B cell (primary cell): ENCODE measurements at regions not wholly inside any gene's neighbourhood (a gene's known extent, or its start where the extent isn't known, plus 50 kb on each side); places are given as distances from the start of the nearest gene placed in this dataset.

ENCODE experiments used
- ATAC-seq: fragments of 200-7000 bp; cut with Tn5 transposase; one replicate; pipeline ENCODE4 v1.10.0; 2021; ENCODE audit warnings: low read depth, mild to moderate bottlenecking, moderate number of reproducible peaks, moderate library complexity
- CTCF ChIA-PET: fragments of 350-600 bp; sonication (Branson Sonifier 250); formaldehyde crosslinking; loops from one replicate; lab custom pipeline; 2021; ENCODE audit warnings: antibody characterized with exemption, inconsistent platforms; lab: Charles Lee
- POLR2A ChIA-PET: fragments of 350-600 bp; sonication (Branson Sonifier 250); formaldehyde crosslinking; loops from one replicate; lab custom pipeline; 2021; ENCODE audit warnings: antibody characterized with exemption; lab: Charles Lee
- DNase-seq: peaks from one replicate; pipeline ENCODE4 v3.0.0; 2013
- H2AFZ ChIP-seq: 2 replicates; pipeline ENCODE4 v1.6.1; 2012; ENCODE audit warnings: mild to moderate bottlenecking, low read depth, low read length; ENCODE audit not compliant: insufficient read depth, poor library complexity, severe bottlenecking
- H3K27ac ChIP-seq, 2 donors: 1 replicate in 1 of 2; 2 replicates in 1 of 2; pipeline ENCODE4 v1.5.1; 2012 to 2013; ENCODE audit warnings: low read length in 2 of 2, mild to moderate bottlenecking in 2 of 2, moderate library complexity in 1 of 2
- H3K27me3 ChIP-seq, 4 experiments: fragments of 200-600 bp in 1 of 4; sonication (generic) in 1 of 4; replicated peaks in 1 of 4; 1 replicate in 2 of 4; 2 replicates in 2 of 4; pipeline versions ENCODE4 v1.6.1 to v1.7.0; 2013 to 2016; ENCODE audit warnings: low read length in 3 of 4, mild to moderate bottlenecking in 2 of 4, mixed read lengths in 1 of 4, moderate library complexity in 1 of 4; ENCODE audit not compliant: insufficient read depth in 4 of 4, control insufficient read depth in 3 of 4; ENCODE audit errors: control extremely low read depth in 1 of 4
- H3K36me3 ChIP-seq, 2 experiments: replicated peaks in 1 of 2; 1 replicate in 1 of 2; 2 replicates in 1 of 2; pipeline versions ENCODE4 v1.6.1 to v1.7.1; 2013; ENCODE audit warnings: low read length in 1 of 2; ENCODE audit not compliant: insufficient read depth in 2 of 2, control insufficient read depth in 1 of 2; ENCODE audit errors: control extremely low read depth in 1 of 2, extremely low read depth in 1 of 2
- H3K4me1 ChIP-seq, 2 donors: fragments of 200-600 bp in 1 of 2; sonication (generic) in 1 of 2; 1 replicate in 1 of 2; 2 replicates in 1 of 2; pipeline versions ENCODE4 v1.5.1 to v1.6.1; 2013 to 2017; ENCODE audit warnings: low read length in 2 of 2; ENCODE audit not compliant: control insufficient read depth in 2 of 2, insufficient read depth in 2 of 2
- H3K4me2 ChIP-seq: replicated peaks from 2 replicates; pipeline ENCODE3; 2012; ENCODE audit warnings: mild to moderate bottlenecking, low read depth, low read length; ENCODE audit not compliant: poor library complexity, severe bottlenecking
- H3K4me3 ChIP-seq, 5 experiments: fragments of 200-600 bp in 1 of 5; sonication (generic) in 1 of 5; 1 replicate in 3 of 5; 2 replicates in 2 of 5; pipeline versions ENCODE4 v1.5.1 to v1.7.0; 2011 to 2016; ENCODE audit warnings: low read length in 4 of 5, mild to moderate bottlenecking in 4 of 5, low read depth in 2 of 5, control low read depth in 1 of 5, moderate library complexity in 1 of 5; ENCODE audit not compliant: insufficient read depth in 1 of 5; ENCODE audit errors: control extremely low read depth in 1 of 5, extremely low read depth in 1 of 5
- H3K79me2 ChIP-seq: fragments of 200-600 bp; sonication (generic); one replicate; pipeline ENCODE4 v1.6.0; 2016; ENCODE audit warnings: low read length; ENCODE audit not compliant: control insufficient read depth, insufficient read depth
- H3K9ac ChIP-seq: fragments of 200-600 bp; sonication (generic); 2 replicates; pipeline ENCODE4 v1.6.1; 2017; ENCODE audit warnings: mild to moderate bottlenecking, low read length, moderate library complexity
- H3K9me3 ChIP-seq, 3 donors: one replicate each; pipeline versions ENCODE4 v1.6.1 to v1.7.1; 2013; ENCODE audit warnings: low read length in 2 of 3; ENCODE audit not compliant: control insufficient read depth in 2 of 3, insufficient read depth in 1 of 3; ENCODE audit errors: control extremely low read depth in 1 of 3
- H4K20me1 ChIP-seq: 2 replicates; pipeline ENCODE4 v1.6.0; 2012; ENCODE audit warnings: mild to moderate bottlenecking, low read length; ENCODE audit not compliant: insufficient read depth, control insufficient read depth, poor library complexity, severe bottlenecking
- H3K27ac Mint-ChIP-seq: one replicate; pipeline ENCODE4 v1.8.0; 2021; ENCODE audit warnings: mixed read lengths
- H3K27me3 Mint-ChIP-seq: one replicate; pipeline ENCODE4 v1.8.0; 2021; ENCODE audit warnings: mixed read lengths
- H3K4me1 Mint-ChIP-seq: one replicate; pipeline ENCODE4 v1.8.0; 2021; ENCODE audit warnings: mixed read lengths
- H3K4me3 Mint-ChIP-seq: one replicate; pipeline ENCODE4 v1.8.0; 2021; ENCODE audit warnings: mixed read lengths
- H3K9me3 Mint-ChIP-seq: one replicate; pipeline ENCODE4 v1.8.0; 2022; ENCODE audit warnings: mixed read lengths; ENCODE audit not compliant: insufficient read depth
- EZH2 ChIP-seq: IDR thresholded peaks from 2 replicates; pipeline ENCODE4 v1.6.1; 2012; ENCODE audit warnings: borderline replicate concordance, low read depth, mild to moderate bottlenecking, moderate library complexity, low read length; ENCODE audit not compliant: insufficient read depth, poor library complexity, severe bottlenecking
- WGBS: methylation state at CpG from one replicate; pipeline ENCODE4 v1.1.5; 2013; ENCODE audit warnings: missing lambda C conversion rate; ENCODE audit not compliant: insufficient coverage; 5-methylcytosine and 5-hydroxymethylcytosine counted together
- intact Hi-C: fragments of 100-400 bp; cut with micrococcal nuclease; formaldehyde crosslinking; loops from one replicate; pipeline ENCODE4 v1.10.0; 2022
- TF ChIP-seq, protein P1 (sequence below): fragments of 200-600 bp; IDR thresholded peaks from one replicate; pipeline ENCODE4 v1.8.0; 2022; ENCODE audit warnings: antibody characterized with exemption, mild to moderate bottlenecking

GRCh38 chr13:110030394-110030928 lies 244.1 kb upstream of the IRS2 start:
- H3K4me2 ChIP-seq = no peak overlapping the region
- TF ChIP-seq, protein P1, sequence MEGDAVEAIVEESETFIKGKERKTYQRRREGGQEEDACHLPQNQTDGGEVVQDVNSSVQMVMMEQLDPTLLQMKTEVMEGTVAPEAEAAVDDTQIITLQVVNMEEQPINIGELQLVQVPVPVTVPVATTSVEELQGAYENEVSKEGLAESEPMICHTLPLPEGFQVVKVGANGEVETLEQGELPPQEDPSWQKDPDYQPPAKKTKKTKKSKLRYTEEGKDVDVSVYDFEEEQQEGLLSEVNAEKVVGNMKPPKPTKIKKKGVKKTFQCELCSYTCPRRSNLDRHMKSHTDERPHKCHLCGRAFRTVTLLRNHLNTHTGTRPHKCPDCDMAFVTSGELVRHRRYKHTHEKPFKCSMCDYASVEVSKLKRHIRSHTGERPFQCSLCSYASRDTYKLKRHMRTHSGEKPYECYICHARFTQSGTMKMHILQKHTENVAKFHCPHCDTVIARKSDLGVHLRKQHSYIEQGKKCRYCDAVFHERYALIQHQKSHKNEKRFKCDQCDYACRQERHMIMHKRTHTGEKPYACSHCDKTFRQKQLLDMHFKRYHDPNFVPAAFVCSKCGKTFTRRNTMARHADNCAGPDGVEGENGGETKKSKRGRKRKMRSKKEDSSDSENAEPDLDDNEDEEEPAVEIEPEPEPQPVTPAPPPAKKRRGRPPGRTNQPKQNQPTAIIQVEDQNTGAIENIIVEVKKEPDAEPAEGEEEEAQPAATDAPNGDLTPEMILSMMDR = no peak
- no peak for TF ChIP-seq EZH2
- CTCF ChIA-PET = no interaction called here
- H3K9me3 Mint-ChIP-seq = no peaks in the 10 kb centered on the region
- no peak overlapping the region for H3K4me3 Mint-ChIP-seq
- H2AFZ ChIP-seq = no peak overlapping the region
- H3K27me3 ChIP-seq = no peaks in the 10 kb centered on the region
- no peak overlapping the region for H3K27ac Mint-ChIP-seq
- H3K27ac ChIP-seq = no peak overlapping the region
- intact Hi-C loops = no loop called here
- WGBS = 73% methylated on average over 5 of the region's 7 CpGs
- DNase-seq (no peak), ATAC-seq (no peak)
- no peaks in the 10 kb centered on the region for H3K4me1 ChIP-seq
- H3K27me3 Mint-ChIP-seq = no peaks in the 10 kb centered on the region
- no peaks in the 10 kb centered on the region for H3K36me3 ChIP-seq
- no peak overlapping the region for H3K9ac ChIP-seq
- no peaks in the 10 kb centered on the region for H4K20me1 ChIP-seq
- H3K79me2 ChIP-seq = no peaks in the 10 kb centered on the region
- H3K9me3 ChIP-seq = no peaks in the 10 kb centered on the region
- no peak overlapping the region for H3K4me3 ChIP-seq
- H3K4me1 Mint-ChIP-seq = no peaks in the 10 kb centered on the region
- POLR2A ChIA-PET = no interaction called here

GRCh38 chr13:110028838-110029621 lies 242.6 kb upstream of the IRS2 start:
- ATAC-seq (no peak), DNase-seq (no peak)
- WGBS = no CpG with 5 or more reads among the region's 7 CpGs
- Mint-ChIP-seq H3K4me3 (no peak overlapping the region), H3K27ac (no peak overlapping the region), H3K4me1 (no peaks in the 10 kb centered on the region), H3K9me3 (no peaks in the 10 kb centered on the region), H3K27me3 (no peaks in the 10 kb centered on the region)
- Histone ChIP-seq H3K27me3 (no peaks in the 10 kb centered on the region), H3K4me2 (no peak overlapping the region), H3K36me3 (no peaks in the 10 kb centered on the region), H2AFZ (no peak overlapping the region), H3K4me1 (no peaks in the 10 kb centered on the region), H3K27ac (no peak overlapping the region), H3K4me3 (no peak overlapping the region), H3K9me3 (no peaks in the 10 kb centered on the region), H3K79me2 (no peaks in the 10 kb centered on the region), H4K20me1 (no peaks in the 10 kb centered on the region), H3K9ac (no peak overlapping the region)
- ChIA-PET POLR2A (no interaction called here), CTCF (no interaction called here)
- intact Hi-C loops = no loop called here
- TF ChIP-seq, protein P1 = no peak
- TF ChIP-seq EZH2 = no peak
